WERI-Rb-1 (cell line): ENCODE measurements at regions not wholly inside any gene's neighbourhood (a gene's known extent, or its start where the extent isn't known, plus 50 kb on each side); places are given as distances from the start of the nearest gene placed in this dataset.

Source experiments
- DNase-seq: peaks from one replicate; pipeline ENCODE4 v3.0.0-alpha.2; 2020
- H3K27ac ChIP-seq: fragments of 250-450 bp; sonication (Bioruptor Pico); 2 replicates; pipeline ENCODE4 v1.5.1; 2020; ENCODE audit warnings: mild to moderate bottlenecking, moderate library complexity
- H3K27me3 ChIP-seq: fragments of 250-450 bp; sonication (Bioruptor Pico); 2 replicates; pipeline ENCODE4 v1.5.1; 2021; ENCODE audit warnings: mild to moderate bottlenecking, low read depth, moderate library complexity; ENCODE audit not compliant: insufficient read depth, severe bottlenecking
- H3K36me3 ChIP-seq: fragments of 250-450 bp; sonication (Bioruptor Pico); 2 replicates; pipeline ENCODE4 v1.5.1; 2020; ENCODE audit warnings: mild to moderate bottlenecking, moderate library complexity
- H3K4me3 ChIP-seq: 2 replicates; pipeline ENCODE4 v1.5.1; 2011; ENCODE audit warnings: low read depth, mild to moderate bottlenecking, control low read depth, low read length
- H3K9me3 ChIP-seq: fragments of 250-450 bp; sonication (Bioruptor Pico); 2 replicates; pipeline ENCODE4 v1.5.1; 2021; ENCODE audit warnings: mild to moderate bottlenecking, moderate library complexity; ENCODE audit not compliant: severe bottlenecking
- CTCF ChIP-seq: IDR thresholded peaks from 2 replicates; pipeline ENCODE4 v1.5.1; 2011; ENCODE audit warnings: low read depth, mild to moderate bottlenecking, control low read depth, inconsistent platforms, low read length

DNA sequence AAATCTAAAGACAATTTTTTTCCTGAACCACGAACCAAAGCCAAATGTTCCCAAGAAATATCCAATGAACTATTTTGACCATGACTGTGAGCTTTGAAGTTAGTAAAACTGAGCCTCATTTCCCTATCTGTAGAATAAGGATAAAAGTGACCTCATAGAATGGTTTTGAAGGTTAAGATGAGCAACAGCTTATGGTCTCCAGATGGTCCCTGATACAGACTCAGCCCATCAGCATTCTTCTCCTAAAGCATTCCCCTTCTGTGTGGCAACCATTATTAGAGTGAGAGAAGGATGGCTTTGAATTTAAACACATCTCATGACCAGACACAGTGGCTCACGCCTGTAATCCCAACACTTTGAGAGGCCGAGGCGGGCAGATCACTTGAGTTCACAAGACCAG is 70.1 kb downstream of the COPRS start:
- DNase-seq = no peak
- H3K27ac ChIP-seq = no peak overlapping the region
- H3K27me3 ChIP-seq = no peaks in the 10 kb centered on the region
- no peak overlapping the region for H3K4me3 ChIP-seq
- no peak for TF ChIP-seq CTCF
- no peaks in the 10 kb centered on the region for H3K9me3 ChIP-seq
- no peaks in the 10 kb centered on the region for H3K36me3 ChIP-seq

GRCh38 chr17:31788571-31788946 is 70.5 kb downstream of the COPRS start:
- Histone ChIP-seq H3K4me3 (no peak overlapping the region), H3K9me3 (no peaks in the 10 kb centered on the region), H3K36me3 (no peaks in the 10 kb centered on the region), H3K27ac (no peak overlapping the region), H3K27me3 (no peaks in the 10 kb centered on the region)
- TF ChIP-seq CTCF = no peak
- no peak for DNase-seq

GRCh38 chr17:31787857-31788570 is 71.0 kb downstream of the COPRS start:
- no peak for DNase-seq
- H3K36me3 ChIP-seq = no peaks in the 10 kb centered on the region
- TF ChIP-seq CTCF = no peak
- no peaks in the 10 kb centered on the region for H3K27me3 ChIP-seq
- no peak overlapping the region for H3K4me3 ChIP-seq
- no peaks in the 10 kb centered on the region for H3K9me3 ChIP-seq
- no peak overlapping the region for H3K27ac ChIP-seq

DNA sequence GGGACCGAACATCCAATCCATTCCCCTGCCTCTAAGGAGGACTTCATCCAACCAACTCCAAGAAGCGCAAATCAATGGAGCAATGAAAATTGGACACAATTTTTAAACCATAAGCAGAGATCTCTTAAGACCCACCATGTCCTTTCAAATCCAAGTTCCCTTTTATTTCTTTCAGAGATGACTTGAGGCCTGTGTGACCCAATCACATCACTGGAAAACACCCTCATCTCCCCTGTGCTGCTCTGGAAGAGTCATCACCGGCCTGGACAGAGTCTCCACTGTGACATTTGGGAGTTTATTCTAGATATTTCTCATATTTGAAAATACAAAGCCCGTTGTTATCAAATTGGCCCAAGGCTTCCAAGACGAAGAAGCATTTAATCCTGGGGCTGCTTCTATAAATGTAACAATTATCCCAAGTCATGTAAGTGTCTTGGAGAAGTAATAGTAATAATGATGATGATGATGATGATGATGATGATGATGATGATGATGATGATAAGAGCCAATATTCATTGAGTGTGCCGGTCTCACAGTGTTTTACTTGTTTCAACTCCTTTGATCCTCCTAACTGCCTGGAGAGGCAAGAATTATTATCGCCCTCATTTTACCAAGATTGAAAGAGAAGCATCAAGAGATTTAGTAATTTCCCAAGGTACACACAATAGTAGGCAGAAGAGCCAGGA is 72.1 kb downstream of the COPRS start:
- Histone ChIP-seq H3K27ac (no peak overlapping the region), H3K4me3 (no peak overlapping the region), H3K27me3 (no peaks in the 10 kb centered on the region), H3K9me3 (no peaks in the 10 kb centered on the region), H3K36me3 (no peaks in the 10 kb centered on the region)
- no peak for TF ChIP-seq CTCF
- DNase-seq = no peak

DNA sequence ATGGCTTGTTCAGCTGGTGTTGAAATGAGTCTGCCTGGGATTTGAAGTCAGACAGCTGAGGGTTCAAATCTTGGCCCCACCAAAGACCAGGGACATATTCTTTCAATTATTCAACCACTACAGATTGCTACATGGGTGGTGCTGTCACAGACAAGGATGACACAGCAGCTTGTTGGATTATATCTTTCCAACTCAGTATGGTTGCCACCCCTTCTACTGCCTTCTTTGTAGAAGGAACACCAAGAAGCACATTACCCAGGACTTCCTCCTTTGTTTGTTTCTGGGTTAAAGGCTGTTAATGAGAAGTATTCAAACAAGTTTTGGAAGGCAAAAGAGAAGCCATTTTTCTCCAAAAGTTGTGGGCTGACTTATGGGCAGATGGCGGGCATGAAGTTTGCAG is 78.6 kb downstream of the COPRS start:
- no peaks in the 10 kb centered on the region for H3K27me3 ChIP-seq
- H3K4me3 ChIP-seq = no peak overlapping the region
- no peaks in the 10 kb centered on the region for H3K36me3 ChIP-seq
- no peak for DNase-seq
- H3K9me3 ChIP-seq = no peaks in the 10 kb centered on the region
- TF ChIP-seq CTCF = no peak
- no peak overlapping the region for H3K27ac ChIP-seq
